Mucosa of descending colon (tissue), 3 donors: ENCODE measurements at regions not wholly inside any gene's neighbourhood (a gene's known extent, or its start where the extent isn't known, plus 50 kb on each side); places are given as distances from the start of the nearest gene placed in this dataset.

Experiments
- ATAC-seq: fragments of 200-7000 bp; cut with Tn5 transposase; one replicate; pipeline ENCODE4 v1.9.1; 2020; ENCODE audit warnings: mild to moderate bottlenecking, moderate library complexity
- DNase-seq, 3 donors: peaks; one replicate each; pipeline ENCODE4 v3.0.0-alpha.2; 2020
- H3K36me3 ChIP-seq: fragments of 200-600 bp; one replicate; pipeline ENCODE4 v1.8.0; 2021; ENCODE audit warnings: low read depth, mild to moderate bottlenecking
- H3K4me1 ChIP-seq: fragments of 200-600 bp; one replicate; pipeline ENCODE4 v1.8.0; 2021; ENCODE audit warnings: low read depth, mild to moderate bottlenecking
- H3K4me3 ChIP-seq: fragments of 200-600 bp; one replicate; pipeline ENCODE4 v1.8.0; 2021; ENCODE audit warnings: mild to moderate bottlenecking
- H3K9me3 ChIP-seq: fragments of 200-600 bp; one replicate; pipeline ENCODE4 v1.8.0; 2021; ENCODE audit warnings: mild to moderate bottlenecking
- CTCF ChIP-seq: fragments of 200-600 bp; IDR thresholded peaks from one replicate; pipeline ENCODE4 v1.8.0; 2022; ENCODE audit warnings: antibody characterized with exemption, mild to moderate bottlenecking
- intact Hi-C, 2 donors: fragments of 100-400 bp; cut with DNase I in 1 of 2; cut with micrococcal nuclease in 1 of 2; formaldehyde crosslinking; loops; one replicate each; pipeline versions ENCODE4 v1.11.0 to v1.11.1; 2022; cut with DNase I, micrococcal nuclease
- donor health status: DM: no; HTN: no; CAD: no; lungs with moderate emphysema.
- donor health status: DM: no; HTN: no; CAD: no.
- donor health status: DM: no; HTN: yes; CAD: no.

- no peak for ATAC-seq
- no peak for TF ChIP-seq CTCF
- Histone ChIP-seq H3K9me3 (no peaks in the 10 kb centered on the region), H3K4me1 (no peaks in the 10 kb centered on the region), H3K36me3 (no peaks in the 10 kb centered on the region), H3K4me3 (no peak overlapping the region)
- intact Hi-C loops = no loop called here
- no peak for DNase-seq
Measured at GRCh38 chr12:38448991-38449390, 132.4 kb downstream of the ALG10B start.

- no peaks in the 10 kb centered on the region for H3K4me1 ChIP-seq
- no peak for ATAC-seq
- no peak for DNase-seq
- H3K36me3 ChIP-seq = no peaks in the 10 kb centered on the region
- intact Hi-C loops = no loop called here
- no peak for TF ChIP-seq CTCF
- no peaks in the 10 kb centered on the region for H3K9me3 ChIP-seq
- no peak overlapping the region for H3K4me3 ChIP-seq
Measured at GRCh38 chr12:38456537-38457120, 140.1 kb downstream of the ALG10B start.

- H3K9me3 ChIP-seq = no peaks in the 10 kb centered on the region
- DNase-seq (no peak), ATAC-seq (no peak)
- TF ChIP-seq CTCF = no peak
- no peaks in the 10 kb centered on the region for H3K4me1 ChIP-seq
- H3K4me3 ChIP-seq = no peak overlapping the region
- intact Hi-C loops = no loop called here
- H3K36me3 ChIP-seq = no peaks in the 10 kb centered on the region
Measured at GRCh38 chr12:38465020-38465419, 148.4 kb downstream of the ALG10B start.

- Histone ChIP-seq H3K36me3 (no peaks in the 10 kb centered on the region), H3K4me1 (no peaks in the 10 kb centered on the region), H3K9me3 (no peaks in the 10 kb centered on the region), H3K4me3 (no peak overlapping the region)
- DNase-seq = no peak
- intact Hi-C loops = no loop called here
- ATAC-seq = no peak
- TF ChIP-seq CTCF = no peak
Measured at GRCh38 chr12:38469715-38470114, 153.1 kb downstream of the ALG10B start.

- TF ChIP-seq CTCF = no peak
- no peaks in the 10 kb centered on the region for H3K9me3 ChIP-seq
- intact Hi-C loops = no loop called here
- H3K4me3 ChIP-seq = no peak overlapping the region
- ATAC-seq (no peak), DNase-seq (no peak)
- H3K36me3 ChIP-seq = no peaks in the 10 kb centered on the region
- H3K4me1 ChIP-seq = no peaks in the 10 kb centered on the region
Measured at GRCh38 chr12:38477340-38478090, 160.9 kb downstream of the ALG10B start.
